NCI-H1417 (cell line): ENCODE measurements at regions not wholly inside any gene's neighbourhood (a gene's known extent, or its start where the extent isn't known, plus 50 kb on each side); places are given as distances from the start of the nearest gene placed in this dataset.
A peak's percentile ranks its signal among the peaks of the same experiment; 100 is the strongest.

Experiments used
- DNase-seq, 3 experiments: peaks; one replicate each; lab custom pipeline; 2025; lab: John Stamatoyannopoulos, UW

DNA sequence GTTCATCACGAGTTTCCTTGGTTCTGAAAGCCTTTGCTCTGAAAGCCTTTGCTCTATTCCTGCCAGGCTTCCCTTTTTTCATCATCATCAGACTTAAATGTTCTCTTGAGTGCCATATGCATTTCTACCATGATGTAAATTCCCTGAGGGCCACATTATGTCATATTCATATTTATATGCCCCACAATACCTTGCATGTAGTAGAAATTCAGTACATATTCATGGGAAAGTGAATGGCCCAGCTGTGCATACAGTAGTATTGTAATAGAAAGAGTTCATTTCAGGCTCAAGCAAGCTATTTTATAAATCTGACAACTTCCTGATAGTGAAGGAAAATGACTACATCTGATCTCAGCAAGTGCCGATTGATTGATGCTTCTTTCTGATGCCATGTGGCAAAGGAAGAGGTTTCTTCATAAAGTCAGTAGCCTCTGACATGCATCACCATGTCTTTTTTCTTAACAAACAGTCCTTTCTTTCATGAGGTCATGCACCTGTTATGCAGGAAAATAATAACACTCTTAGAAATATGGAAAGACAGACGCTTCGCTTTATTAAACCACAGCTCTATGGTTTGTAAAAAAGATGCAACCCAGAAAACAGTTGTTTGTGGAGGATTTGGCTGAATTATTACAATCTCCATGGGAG is 308.7 kb downstream of the SAMD5 start:
- no peak for DNase-seq

DNA sequence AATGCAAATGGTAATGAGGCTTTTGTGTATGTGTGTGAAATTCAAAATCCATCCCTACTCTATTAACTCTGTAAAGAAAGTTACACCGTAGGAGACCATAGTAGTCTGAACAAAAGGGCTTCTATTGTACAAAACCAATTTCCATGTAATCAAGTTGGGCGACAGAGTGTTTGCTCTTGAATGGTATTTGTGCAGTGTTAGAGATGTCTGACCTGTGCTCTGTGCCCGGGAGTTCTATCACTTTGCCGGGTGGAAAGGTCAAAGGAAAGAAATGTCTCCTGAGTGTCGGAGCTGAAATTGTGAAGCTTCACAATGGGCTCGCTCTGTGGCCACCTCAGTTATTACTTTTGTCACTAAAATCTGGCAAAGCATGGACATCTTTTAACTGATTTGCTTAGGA is 312.0 kb downstream of the SAMD5 start:
- DNase-seq, result peak in 1 of 3 experiments; percentile 47

DNA sequence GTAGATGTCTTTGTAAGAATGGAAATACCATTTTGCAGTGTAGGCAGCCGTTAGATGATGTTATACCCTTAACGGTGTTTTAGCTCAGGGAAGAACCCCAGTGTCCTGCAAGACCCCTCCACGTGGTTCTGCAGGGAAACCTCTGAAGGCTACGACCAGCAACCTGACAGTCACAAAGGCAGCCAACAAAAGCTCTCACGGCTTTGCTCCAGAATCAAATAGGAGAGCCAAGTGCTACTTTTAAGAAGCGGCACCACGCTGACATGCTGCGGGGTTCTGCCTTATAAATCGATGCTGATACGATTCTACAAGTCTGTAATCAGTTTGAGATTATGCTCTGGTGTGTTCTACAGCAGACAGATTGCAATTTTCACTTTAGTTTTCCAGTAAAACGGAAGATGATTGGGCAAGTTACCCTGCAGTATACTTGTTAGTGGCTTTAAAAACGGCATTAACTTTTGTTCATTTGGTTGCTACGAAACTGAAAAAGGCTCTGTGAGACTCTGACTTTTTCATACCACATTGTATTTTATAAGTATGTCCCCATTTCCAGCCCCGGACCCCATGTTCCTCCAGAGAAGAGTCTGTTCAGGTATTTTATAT is 312.9 kb downstream of the SAMD5 start:
- DNase-seq, result no peak

DNA sequence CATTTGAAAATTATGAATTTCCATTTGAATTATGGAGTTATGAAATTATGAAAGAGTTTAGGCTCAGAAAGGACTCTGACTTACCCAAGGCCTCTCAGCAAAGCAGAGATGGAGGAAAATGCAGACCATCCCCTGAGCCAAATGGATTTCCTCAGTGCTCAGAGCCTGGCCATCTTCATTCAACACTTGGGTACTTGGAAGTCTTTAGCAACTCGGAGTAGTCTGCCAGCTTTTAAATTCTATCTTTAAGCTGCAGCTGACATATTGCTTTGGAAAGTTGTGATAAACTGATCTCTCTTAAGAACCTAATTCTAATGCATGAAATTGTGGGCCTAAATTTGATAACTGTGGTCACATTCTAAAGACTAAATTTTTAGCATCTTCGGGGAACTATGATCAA is 315.4 kb downstream of the SAMD5 start:
- DNase-seq, result no peak

DNA sequence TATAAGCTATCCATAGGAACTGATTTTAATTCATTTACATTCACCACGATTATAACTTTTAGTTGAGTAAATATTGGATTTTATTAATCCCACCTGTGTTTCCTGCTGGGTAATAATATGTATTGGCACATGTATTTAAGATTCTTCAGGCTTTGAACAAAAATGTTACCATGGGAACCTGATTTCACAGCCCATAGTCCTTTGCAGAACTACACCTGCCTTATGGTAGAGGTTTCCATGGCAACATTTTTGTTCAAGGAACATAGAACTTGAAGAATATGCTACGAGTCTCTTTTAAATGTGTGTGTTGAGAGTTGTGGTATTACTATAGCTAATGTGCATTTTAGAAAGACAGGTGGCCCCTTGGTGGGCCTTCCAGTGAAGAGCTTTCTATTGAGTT is 317.4 kb downstream of the SAMD5 start:
- DNase-seq, result peak in 2 of 3 experiments; percentile 84 to 99

DNA sequence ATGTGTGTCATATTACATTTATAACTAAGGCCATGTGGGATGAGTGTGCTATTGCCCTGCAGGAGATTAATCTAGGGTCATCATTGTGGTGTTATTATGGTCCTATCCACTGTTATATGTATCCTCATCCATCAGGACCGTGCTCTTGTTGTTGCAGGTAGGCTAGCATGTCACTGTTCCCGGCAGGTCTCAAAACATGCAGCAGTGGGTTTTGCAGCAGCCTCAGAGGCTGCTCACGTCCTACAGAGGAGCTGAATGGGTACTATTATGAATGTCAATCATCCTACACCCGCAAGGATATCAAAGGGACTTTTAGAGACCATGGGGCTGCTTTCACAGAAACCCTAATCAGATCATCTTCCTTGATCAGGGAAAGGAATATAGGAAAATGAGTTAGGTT is 318.2 kb downstream of the SAMD5 start:
- peak in 2 of 3 experiments; percentile 54 to 82 for DNase-seq

DNA sequence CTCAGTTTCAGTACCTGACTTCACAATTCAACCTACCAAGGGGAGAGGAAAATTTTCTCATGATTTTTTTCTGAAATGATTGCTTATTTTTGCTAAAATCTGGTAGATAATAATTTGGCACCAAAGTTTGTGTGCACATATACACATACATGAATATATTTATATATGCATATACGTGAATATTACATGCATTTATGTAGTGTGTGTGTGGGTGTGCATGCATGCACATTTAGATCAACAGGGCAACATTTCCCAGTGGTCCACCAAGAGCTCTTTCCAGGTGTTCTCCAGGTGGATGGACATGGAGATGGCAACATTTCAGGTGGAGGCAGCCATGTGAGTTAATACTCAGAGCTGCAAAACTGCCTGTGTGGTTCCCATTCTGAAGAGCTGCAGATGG is 320.9 kb downstream of the SAMD5 start:
- no peak for DNase-seq

DNA sequence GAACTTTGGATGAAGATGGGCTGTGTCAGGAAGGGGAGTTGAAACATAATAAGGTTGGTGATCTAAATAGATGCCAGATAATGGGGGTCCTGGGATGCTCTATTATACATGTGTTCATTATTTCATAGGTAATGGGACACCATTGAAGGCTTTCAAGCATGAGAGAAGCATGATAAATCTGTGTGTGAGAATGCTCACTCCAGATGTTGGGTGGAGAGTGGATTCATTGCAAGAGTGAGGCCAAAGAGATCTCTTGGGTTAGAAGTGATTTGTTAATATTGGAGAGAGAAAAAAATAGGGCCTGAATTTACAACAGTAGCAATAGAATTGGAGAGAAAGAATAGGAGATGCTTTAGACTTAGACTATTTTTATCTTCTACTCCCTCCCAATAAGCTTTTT is 321.3 kb downstream of the SAMD5 start:
- DNase-seq, result no peak

DNA sequence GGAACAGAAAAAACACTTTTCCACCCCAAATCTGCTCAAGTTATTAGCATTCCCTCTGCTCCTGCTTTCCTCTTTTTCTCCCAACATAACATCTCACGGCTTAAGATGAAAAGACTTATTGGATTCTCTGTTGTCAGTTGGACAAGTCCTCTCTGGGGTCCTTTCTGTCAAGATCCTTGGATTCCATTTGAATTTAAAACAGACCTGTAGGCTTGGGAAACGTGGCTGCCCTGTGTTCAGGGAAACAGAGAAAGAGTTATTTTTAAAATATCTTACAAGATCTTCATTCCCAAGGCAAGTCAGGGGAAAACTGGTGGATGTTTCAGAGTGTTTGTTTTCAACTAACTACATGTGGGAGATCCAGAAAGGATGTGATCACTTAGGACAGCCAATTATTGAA is 322.9 kb downstream of the SAMD5 start:
- no peak for DNase-seq

DNA sequence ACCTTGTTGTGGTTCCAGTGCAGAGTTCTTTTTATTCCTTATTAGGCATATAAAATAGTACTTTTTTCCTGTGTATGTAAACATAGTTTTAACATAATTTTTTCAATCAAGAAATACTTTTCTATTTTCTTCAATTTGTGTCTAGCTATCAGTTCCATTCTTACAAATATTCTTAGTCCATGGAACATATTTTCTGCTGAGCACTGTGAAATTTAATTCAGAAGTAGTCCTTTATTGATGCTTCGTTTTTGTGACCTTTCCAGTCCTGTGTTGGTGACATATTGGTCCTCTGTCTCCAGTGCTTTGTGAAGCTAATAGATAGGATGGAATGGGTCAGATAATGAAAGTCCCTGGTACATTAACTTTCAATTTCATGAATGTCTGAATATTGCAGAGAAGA is 325.1 kb downstream of the SAMD5 start:
- DNase-seq, result no peak

DNA sequence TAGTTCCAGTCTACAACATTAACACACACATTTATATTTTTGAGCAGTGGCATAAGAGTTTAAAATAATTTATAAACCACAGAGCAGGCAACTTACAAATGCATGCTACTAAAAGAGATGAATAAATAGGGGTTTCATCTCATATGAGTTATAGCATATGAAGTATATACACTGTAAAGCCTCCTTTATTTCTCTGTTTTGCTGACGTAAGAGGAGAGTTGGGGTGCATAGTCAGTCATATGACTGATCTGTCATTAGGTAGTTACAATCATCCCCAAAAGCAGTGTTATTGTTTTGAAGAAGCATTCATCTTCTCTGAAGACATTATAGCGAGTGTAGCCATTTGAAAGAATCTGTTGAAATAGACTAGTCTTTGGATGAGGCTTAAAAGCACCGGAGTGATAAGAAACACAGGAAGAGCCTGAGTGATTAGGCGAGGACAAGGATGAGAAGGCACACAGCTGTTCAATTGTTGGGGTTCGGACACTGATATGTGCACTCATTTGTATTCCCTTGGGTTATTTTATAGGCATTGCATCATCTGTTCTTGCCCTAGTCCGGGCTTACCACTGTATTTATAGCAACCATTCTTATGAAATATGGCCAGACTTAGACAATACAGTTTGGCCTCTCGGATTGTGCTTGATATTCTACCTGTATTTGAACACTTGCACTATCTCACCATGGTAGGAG is 325.7 kb downstream of the SAMD5 start:
- DNase-seq, result no peak

DNA sequence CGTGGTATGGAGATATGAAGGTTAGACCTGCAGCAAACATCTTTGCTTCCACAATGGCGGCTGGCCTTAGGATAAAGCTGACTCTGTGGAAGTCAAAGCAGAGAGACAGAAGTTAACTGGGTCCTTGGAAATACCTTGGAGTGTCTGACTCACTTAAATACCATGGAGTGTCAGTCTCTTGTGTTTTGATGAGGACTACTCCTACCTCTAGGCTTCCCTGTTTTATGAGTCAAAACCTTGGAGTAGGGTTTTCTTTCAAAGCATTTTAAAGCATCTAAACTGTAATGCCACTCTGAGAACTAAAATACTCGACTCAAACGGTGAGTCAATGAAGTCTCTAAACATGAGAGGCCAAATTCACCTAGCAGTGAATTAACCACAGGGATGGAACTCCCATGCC is 329.1 kb downstream of the SAMD5 start:
- DNase-seq, result no peak

DNA sequence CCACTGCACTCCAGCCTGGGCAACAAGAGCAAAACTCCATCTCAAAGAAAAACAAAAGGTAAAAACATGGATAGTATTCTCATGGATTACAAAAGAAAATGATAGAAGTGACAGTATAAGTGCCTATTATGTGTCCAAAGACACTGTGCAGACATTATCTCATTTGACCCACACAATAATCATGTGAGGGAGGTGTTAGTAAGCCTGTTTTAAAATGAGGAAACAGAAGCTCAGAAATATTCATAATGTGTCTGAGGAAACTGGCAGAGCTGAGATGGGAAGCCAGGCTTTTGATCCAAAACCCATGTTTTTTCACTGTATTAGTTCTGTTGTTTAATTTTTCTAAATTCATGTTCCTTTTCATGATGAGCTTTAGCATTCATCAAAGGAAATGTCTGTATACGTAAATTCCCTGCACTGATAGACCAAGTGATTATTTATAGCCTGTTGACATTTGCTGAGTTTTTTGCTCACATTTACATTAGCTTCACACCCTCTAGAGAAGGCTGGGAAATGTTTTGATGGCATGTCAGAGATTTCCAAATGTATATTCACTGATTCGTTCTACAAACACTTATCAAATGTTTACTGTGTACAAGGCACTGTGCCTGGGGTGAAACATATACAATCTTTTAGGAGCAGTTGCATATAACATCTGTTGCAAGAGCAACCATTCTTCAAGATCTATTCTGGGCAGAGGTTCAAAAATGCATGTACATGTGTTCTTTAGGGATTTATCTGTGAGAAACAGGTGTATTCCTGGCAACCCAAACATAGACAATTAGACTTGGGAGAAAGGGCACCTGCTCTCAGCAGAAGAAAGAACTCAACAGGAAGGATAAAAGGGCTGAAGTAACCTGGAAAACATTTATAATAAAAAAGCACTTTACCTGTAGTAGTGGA is 331.5 kb downstream of the SAMD5 start:
- DNase-seq, result peak; percentile 23 to 82 (median 41)

DNA sequence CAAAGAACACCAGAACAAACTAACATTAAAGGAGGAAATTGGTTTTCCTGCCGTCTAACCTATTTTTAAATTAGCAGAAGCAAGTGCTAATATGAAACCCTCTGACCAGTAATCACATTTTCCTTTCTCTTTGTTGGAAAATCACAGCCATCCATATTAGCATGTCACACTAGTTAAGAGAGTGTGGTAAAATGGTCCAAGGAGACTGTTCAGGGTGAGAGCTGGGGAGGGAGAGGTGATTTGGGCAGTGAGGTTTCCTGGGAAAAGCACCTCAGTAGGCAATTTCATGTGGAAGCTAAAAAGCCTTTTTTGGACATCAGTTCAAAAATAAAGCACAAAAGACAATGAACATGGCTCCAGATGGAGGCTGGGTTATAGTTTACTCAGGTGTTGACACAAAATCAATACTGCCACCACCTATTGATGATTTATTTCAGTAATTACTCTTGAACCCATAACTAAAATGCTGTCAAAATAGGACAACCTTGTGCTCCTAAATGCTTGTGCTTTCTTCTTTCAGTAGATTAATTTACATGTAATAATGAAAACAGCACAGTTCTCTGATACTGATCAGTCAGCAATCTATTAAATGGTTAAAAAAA is 333.2 kb downstream of the SAMD5 start:
- peak in 2 of 3 experiments; percentile 71 to 95 for DNase-seq

DNA sequence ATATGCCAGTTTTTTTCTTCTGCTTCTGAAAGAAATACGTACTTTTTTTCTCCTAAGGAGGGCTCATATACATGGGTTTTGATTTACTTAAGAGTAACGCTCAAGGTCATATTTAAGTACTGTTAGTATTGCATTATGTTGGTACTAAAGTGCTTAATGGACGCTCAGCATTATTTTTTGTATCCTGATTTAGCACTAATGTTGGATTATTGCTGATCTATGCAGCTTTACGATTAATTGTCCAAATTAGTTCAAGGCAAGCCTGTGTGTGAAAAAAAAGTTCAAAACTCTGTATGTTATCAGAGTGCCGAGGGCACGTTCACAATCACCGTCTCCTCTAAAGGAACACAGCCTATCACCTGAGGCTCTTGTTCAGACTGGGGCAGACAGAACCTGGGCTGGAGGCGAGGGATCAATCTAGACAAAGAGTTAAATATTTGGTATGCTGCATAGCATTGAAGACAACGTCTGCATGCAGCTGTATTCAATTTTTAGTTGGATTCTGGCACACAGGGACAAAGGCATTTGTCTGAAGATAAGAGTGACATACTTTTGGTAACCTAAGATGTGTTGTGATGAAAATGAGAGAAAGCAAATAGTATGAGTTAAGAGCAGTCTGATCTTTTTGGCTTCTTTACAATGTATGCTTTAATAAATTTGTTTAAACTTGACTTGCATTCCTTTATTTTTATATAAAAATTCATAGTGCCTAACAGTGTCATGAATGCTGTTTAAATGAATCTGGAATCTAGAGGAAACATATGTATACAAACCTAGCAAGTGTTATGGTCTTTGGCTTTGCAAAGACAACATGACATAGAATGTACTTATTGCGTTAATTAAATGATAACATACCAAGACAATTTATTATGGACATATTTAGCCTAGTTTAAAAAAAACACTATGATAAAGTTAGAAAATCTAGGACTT is 341.2 kb downstream of the SAMD5 start:
- DNase-seq, result no peak

DNA sequence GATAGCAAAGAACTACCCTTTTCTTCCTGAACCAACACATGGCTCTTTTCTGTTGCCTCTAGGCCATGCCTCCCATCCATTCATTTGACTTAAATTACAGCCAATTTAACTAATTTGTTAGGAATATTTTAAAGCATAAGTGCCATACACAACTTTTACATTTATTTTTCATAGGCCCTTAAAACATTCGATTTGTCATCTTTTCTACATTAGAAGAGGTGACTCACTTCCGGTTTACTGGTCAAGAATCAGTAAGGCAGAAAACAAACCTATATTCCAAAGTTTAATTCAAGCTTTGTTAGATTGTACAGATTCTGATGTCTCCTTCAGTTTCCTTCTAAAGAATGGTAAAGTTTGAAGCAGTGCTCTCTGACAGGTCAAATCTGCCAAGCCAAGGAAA is 344.3 kb downstream of the SAMD5 start:
- no peak for DNase-seq

DNA sequence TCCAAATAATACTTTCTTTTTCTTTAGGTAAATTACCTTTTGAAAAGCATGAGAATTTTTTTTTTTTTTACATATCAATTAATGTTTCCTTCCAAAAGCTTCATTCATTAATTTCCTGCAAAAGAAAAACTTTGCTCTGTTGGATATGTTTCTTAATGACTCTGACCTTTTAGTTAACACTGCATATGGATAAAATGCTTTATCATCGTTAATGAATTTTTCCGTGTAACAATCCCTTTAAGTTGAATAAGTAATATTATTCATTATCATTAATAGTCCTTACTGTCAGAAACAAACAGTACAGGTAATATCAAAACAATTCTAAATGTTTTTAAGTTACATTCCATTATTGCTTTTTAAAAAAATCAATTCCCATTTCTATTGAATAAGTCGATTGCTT is 345.1 kb downstream of the SAMD5 start:
- no peak for DNase-seq

DNA sequence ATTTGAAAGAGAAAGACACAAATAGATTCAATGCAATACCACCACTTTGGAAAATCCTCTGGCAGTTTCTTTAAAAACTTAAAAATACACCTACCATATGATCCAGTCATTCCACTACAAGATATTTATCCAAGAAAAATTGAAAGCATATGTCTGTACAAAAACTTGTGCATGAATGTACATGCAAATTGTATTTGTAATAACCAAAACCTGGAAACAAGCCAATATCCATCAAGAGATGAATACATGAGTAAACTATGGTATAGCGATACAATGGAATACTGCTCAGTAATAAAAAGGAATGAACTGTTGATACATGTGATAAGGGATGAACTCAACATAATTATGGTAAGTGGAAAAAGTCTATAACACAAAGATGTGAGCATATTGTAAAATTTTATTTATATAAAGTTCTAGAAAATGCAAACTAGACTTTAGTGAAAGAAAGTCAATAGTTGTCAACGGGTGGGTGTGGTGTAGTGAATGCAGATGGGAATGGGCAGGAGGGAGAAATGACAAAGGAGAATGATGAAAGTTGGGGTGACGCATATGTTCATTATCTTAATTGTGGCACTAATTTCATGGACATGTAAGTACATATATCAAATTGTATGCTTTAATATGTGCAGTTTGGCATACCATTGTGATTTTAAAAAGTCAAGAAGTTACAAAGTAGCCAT is 347.5 kb downstream of the SAMD5 start:
- DNase-seq, result no peak

DNA sequence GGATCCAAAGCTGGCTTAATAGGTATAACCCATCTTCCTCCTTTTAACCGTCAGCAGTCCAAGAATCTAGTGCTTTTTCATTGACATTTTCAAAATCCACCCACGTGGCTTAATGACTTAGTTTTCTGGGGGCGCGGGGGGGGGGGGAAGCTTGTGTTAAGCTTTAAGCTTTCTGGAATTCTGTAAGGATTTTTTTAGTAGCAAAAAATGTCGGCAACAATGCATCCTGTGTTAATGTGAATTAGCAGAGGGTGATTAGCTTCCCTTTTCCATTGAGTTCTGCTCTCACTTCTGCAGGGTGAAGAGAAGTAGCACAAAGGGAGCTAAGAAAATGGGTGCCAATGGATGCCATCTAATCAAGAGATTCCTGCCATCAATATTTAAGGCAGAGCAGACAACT is 348.2 kb downstream of the SAMD5 start:
- DNase-seq, result no peak

DNA sequence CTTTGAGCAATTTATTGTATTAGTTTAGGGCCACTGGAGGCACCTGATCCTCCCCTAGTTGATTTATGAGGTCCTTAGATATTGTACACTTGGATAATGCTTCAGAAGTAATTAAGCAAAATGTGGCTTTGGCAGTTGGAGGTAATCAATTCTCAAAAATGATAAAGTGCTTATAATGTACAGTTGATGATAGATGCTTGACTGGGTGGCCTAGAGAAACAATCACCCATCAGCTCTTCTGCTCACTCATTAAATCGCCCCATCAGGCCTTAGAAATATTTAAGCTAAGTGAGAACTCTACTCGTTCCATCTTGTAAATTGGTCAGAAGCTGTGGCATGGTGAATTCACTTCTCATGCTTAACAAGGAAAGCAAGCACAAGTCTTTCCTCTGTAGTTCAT is 349.9 kb downstream of the SAMD5 start:
- peak in 1 of 3 experiments; percentile 65 for DNase-seq
